ENCODE measurements at regions not wholly inside any gene's neighbourhood (a gene's known extent, or its start where the extent isn't known, plus 50 kb on each side); places are given as distances from the start of the nearest gene placed in this dataset.

DNA sequence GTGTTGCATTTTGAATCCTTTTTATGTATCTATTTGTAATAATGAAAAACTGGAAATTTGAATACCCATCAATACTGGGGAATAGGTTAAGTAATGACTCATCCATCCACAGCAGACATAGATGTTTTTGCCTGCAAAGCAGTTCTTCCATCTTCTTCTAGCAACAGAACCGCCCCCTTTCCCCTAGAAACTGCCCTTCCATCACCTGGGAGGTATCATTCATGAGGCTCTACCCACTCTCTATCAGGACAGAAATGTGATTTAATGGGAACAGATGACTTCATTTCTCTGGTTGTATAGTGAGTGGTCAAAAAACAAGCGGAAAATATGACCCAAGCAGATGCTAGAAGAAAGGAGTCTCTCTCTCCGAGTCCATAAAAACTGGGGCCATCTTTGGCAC lies 532.8 kb downstream of the UQCRFS1 start:
- no peak for DNase-seq (ENCODE audit: low read depth in 1 of 2, low spot score in 1 of 2)
- H3K9me3 ChIP-seq: 0 out of 3 replicates have a peak, but pooled peaks cover 7% of the 10 kb centered on the region
- WGBS (ENCODE audit: missing lambda C conversion rate): 5% methylated on average over 3 of the region's 3 CpGs
- ATAC-seq: no peak
- no peak for TF ChIP-seq RARB (CRISPR knock-in tag; IDR thresholded peaks at IDR 0.05)
- TF ChIP-seq, protein P1, sequence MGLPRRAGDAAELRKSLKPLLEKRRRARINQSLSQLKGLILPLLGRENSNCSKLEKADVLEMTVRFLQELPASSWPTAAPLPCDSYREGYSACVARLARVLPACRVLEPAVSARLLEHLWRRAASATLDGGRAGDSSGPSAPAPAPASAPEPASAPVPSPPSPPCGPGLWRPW (IDR thresholded peaks at IDR 0.05): no peak
- no peak for TF ChIP-seq GATA3 (IDR thresholded peaks at IDR 0.05; ENCODE audit: borderline replicate concordance)
- H3K4me1 ChIP-seq: no peaks in the 10 kb centered on the region
- POLR2A ChIA-PET: no interaction called here
- H3K4me3 ChIP-seq: no peak overlapping the region
- no peak for FAIRE-seq
- CTCF ChIA-PET: no interaction called here
- H3K4me2 ChIP-seq: no peak overlapping the region
- H3K27ac ChIP-seq: no peak overlapping the region

DNA sequence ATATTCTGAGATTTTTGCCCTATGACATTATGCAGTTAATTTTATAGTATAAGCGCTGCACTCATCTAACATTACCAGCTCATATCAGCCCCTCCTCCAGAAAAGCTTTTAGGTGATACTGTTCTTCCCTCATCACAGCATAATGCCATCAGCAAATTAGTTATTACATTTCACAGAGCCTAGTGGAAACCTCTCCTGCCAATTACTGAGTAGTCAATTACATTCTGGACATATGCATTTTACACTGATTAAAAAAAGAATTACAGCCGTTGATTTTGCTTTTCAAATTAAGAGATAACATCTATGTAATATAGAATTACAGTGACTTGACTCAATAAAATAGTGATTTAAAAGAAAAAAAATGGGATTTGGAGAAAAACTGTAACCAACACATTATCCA lies 542.1 kb downstream of the UQCRFS1 start:
- WGBS (ENCODE audit: missing lambda C conversion rate): 2% methylated on average over 2 of the region's 2 CpGs
- DNase-seq (ENCODE audit: low read depth in 1 of 2, low spot score in 1 of 2): no peak

DNA sequence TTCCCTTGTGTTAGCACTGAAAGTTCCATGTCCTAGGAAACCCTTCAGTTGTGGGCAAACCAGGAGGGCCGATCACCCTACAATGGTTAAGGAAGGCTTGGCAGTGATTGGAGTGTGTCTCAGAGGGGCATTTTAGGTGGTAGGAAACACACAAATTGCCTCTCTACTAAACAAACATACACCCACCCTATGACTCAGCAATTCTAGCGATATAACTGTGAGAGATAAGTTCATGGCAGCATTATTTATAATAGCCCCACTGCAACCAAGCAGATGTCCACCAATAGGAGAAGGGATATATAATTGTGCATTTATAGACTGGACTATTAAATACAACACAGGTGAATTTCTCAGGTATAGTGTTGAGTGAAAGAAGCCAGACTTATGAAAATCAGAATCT lies 543.1 kb downstream of the UQCRFS1 start:
- FAIRE-seq (no peak), DNase-seq (ENCODE audit: low read depth in 1 of 2, low spot score in 1 of 2) (no peak), ATAC-seq (no peak)
- TF ChIP-seq NFE2L2 (conservative IDR thresholded peaks at IDR 0.05; ENCODE audit: low read length) (peak; percentile 86), MAFK (IDR thresholded peaks at IDR 0.05; ENCODE audit: partially characterized antibody) (peak; percentile 83), GATA3 (IDR thresholded peaks at IDR 0.05; ENCODE audit: borderline replicate concordance) (no peak), NR3C1 (IDR thresholded peaks at IDR 0.05) (no peak)
- TF ChIP-seq, protein P2, sequence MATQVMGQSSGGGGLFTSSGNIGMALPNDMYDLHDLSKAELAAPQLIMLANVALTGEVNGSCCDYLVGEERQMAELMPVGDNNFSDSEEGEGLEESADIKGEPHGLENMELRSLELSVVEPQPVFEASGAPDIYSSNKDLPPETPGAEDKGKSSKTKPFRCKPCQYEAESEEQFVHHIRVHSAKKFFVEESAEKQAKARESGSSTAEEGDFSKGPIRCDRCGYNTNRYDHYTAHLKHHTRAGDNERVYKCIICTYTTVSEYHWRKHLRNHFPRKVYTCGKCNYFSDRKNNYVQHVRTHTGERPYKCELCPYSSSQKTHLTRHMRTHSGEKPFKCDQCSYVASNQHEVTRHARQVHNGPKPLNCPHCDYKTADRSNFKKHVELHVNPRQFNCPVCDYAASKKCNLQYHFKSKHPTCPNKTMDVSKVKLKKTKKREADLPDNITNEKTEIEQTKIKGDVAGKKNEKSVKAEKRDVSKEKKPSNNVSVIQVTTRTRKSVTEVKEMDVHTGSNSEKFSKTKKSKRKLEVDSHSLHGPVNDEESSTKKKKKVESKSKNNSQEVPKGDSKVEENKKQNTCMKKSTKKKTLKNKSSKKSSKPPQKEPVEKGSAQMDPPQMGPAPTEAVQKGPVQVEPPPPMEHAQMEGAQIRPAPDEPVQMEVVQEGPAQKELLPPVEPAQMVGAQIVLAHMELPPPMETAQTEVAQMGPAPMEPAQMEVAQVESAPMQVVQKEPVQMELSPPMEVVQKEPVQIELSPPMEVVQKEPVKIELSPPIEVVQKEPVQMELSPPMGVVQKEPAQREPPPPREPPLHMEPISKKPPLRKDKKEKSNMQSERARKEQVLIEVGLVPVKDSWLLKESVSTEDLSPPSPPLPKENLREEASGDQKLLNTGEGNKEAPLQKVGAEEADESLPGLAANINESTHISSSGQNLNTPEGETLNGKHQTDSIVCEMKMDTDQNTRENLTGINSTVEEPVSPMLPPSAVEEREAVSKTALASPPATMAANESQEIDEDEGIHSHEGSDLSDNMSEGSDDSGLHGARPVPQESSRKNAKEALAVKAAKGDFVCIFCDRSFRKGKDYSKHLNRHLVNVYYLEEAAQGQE (IDR thresholded peaks at IDR 0.05): no peak
- TF ChIP-seq, protein P1 (IDR thresholded peaks at IDR 0.05): no peak
- TF ChIP-seq, protein P3, sequence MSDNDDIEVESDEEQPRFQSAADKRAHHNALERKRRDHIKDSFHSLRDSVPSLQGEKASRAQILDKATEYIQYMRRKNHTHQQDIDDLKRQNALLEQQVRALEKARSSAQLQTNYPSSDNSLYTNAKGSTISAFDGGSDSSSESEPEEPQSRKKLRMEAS (IDR thresholded peaks at IDR 0.05): no peak
- no peak overlapping the region for H3K4me3 ChIP-seq
- peaks cover 40% of the 10 kb centered on the region; the same call in 2 of the 3 replicates for H3K9me3 ChIP-seq
- H3K27ac ChIP-seq: no peak overlapping the region
- no peak overlapping the region for H3K4me2 ChIP-seq
- 0% methylated on average over 2 of the region's 2 CpGs for WGBS (ENCODE audit: missing lambda C conversion rate)
- POLR2A ChIA-PET: no interaction called here
- CTCF ChIA-PET: no interaction called here
- no peaks in the 10 kb centered on the region for H3K4me1 ChIP-seq

More for the DNA sequence above, 542.1 kb downstream of the UQCRFS1 start:
- CTCF ChIA-PET: no interaction called here
- no peak overlapping the region for H3K27ac ChIP-seq
- ATAC-seq: no peak
- no peak for TF ChIP-seq NPAS2 (CRISPR knock-in tag; IDR thresholded peaks at IDR 0.05; ENCODE audit: borderline replicate concordance)
- TF ChIP-seq RAD21 (conservative IDR thresholded peaks at IDR 0.05 in 1 of 2, IDR thresholded peaks at IDR 0.05 in 1 of 2): no peak
- no peak for TF ChIP-seq SMC3 (IDR thresholded peaks at IDR 0.05)
- TF ChIP-seq RCOR1 (IDR thresholded peaks at IDR 0.05; ENCODE audit: low read depth, low read length): no peak
- TF ChIP-seq POLR2A (IDR thresholded peaks at IDR 0.05; ENCODE audit: low read length): no peak
- TF ChIP-seq RARB (CRISPR knock-in tag; IDR thresholded peaks at IDR 0.05): no peak
- TF ChIP-seq RFX5 (IDR thresholded peaks at IDR 0.05): no peak
- no peak for TF ChIP-seq POLR2AphosphoS2 (conservative IDR thresholded peaks at IDR 0.05; ENCODE audit: low read length)
- TF ChIP-seq, protein P2 (IDR thresholded peaks at IDR 0.05): no peak
- TF ChIP-seq, protein P4, sequence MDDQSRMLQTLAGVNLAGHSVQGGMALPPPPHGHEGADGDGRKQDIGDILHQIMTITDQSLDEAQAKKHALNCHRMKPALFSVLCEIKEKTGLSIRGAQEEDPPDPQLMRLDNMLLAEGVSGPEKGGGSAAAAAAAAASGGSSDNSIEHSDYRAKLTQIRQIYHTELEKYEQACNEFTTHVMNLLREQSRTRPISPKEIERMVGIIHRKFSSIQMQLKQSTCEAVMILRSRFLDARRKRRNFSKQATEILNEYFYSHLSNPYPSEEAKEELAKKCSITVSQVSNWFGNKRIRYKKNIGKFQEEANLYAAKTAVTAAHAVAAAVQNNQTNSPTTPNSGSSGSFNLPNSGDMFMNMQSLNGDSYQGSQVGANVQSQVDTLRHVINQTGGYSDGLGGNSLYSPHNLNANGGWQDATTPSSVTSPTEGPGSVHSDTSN (IDR thresholded peaks at IDR 0.05): no peak
- no peak for TF ChIP-seq ZFP36 (IDR thresholded peaks at IDR 0.05; ENCODE audit: borderline replicate concordance, partially characterized antibody)
- no peak for TF ChIP-seq ESRRA (IDR thresholded peaks at IDR 0.05; ENCODE audit: borderline replicate concordance, low read length)
- TF ChIP-seq CBX8 (IDR thresholded peaks at IDR 0.05): no peak
- TF ChIP-seq, protein P5, sequence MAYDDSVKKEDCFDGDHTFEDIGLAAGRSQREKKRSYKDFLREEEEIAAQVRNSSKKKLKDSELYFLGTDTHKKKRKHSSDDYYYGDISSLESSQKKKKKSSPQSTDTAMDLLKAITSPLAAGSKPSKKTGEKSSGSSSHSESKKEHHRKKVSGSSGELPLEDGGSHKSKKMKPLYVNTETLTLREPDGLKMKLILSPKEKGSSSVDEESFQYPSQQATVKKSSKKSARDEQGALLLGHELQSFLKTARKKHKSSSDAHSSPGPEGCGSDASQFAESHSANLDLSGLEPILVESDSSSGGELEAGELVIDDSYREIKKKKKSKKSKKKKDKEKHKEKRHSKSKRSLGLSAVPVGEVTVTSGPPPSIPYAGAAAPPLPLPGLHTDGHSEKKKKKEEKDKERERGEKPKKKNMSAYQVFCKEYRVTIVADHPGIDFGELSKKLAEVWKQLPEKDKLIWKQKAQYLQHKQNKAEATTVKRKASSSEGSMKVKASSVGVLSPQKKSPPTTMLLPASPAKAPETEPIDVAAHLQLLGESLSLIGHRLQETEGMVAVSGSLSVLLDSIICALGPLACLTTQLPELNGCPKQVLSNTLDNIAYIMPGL (CRISPR knock-in tag; IDR thresholded peaks at IDR 0.05; ENCODE audit: borderline replicate concordance): no peak
- no peak for TF ChIP-seq ZC3H11A (IDR thresholded peaks at IDR 0.05)
- TF ChIP-seq CBX2 (IDR thresholded peaks at IDR 0.05; ENCODE audit: borderline replicate concordance, low read depth): no peak
- TF ChIP-seq, protein P1 (IDR thresholded peaks at IDR 0.05): no peak
- no peak for TF ChIP-seq MAZ (IDR thresholded peaks at IDR 0.05; ENCODE audit: borderline replicate concordance, low read depth, low read length)
- no peak for TF ChIP-seq GATA3 (IDR thresholded peaks at IDR 0.05; ENCODE audit: borderline replicate concordance)
- peak; percentile 36 for FAIRE-seq
- POLR2A ChIA-PET: no interaction called here
- no peaks in the 10 kb centered on the region for H3K4me1 ChIP-seq
- no peak overlapping the region for H3K4me2 ChIP-seq
- H3K9me3 ChIP-seq: peaks cover 39% of the 10 kb centered on the region; the same call in 2 of the 3 replicates
- no peak overlapping the region for H3K4me3 ChIP-seq

Measured in A549 (cell line).